CD4-positive, alpha-beta T cell treated with Interleukin-17A for 1 hour (primary cell): ENCODE measurements at regions not wholly inside any gene's neighbourhood (a gene's known extent, or its start where the extent isn't known, plus 50 kb on each side); places are given as distances from the start of the nearest gene placed in this dataset.

ENCODE experiments used
- DNase-seq: peaks from one replicate; pipeline ENCODE4 v3.0.0-alpha.2; 2020

GRCh38 chr17:77493238-77493820 is 352.6 kb downstream of the SEC14L1 start:
- DNase-seq, result no peak

DNA sequence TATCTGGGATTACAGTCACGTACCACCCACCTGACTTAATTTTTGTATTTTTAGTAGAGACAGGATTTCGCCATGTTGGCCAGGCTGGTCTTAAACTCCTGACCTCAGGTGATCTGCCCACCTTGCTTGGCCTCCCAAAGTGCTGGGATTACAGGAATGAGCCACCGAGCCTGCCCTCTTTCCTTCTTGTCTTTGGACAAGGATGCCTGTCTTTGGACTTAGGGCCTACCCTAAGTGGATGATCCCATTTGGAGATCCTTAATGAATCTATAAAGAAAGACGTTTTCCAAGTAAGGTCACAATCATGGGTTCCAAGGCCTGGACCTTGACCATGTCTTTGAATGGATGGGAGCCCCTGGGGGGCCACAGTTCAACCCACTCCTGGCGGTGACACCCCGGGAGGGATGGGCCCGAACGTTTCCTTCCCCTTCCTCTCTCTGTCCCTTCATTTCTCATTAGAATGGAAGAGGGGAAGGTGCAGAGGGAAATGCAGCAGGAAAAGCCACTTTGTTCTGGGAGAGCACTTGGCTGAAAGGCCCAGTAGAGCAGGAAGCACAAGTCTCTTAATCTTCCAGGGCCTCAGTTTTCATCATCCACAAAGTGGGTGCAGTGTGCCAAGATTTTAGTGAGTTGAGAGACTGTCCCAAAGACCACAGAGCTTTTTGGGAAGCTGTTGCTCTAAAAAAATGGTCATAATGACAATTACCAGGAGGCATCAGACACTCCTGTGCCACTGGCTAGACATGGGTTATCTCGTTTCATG is 353.3 kb downstream of the SEC14L1 start:
- no peak for DNase-seq

DNA sequence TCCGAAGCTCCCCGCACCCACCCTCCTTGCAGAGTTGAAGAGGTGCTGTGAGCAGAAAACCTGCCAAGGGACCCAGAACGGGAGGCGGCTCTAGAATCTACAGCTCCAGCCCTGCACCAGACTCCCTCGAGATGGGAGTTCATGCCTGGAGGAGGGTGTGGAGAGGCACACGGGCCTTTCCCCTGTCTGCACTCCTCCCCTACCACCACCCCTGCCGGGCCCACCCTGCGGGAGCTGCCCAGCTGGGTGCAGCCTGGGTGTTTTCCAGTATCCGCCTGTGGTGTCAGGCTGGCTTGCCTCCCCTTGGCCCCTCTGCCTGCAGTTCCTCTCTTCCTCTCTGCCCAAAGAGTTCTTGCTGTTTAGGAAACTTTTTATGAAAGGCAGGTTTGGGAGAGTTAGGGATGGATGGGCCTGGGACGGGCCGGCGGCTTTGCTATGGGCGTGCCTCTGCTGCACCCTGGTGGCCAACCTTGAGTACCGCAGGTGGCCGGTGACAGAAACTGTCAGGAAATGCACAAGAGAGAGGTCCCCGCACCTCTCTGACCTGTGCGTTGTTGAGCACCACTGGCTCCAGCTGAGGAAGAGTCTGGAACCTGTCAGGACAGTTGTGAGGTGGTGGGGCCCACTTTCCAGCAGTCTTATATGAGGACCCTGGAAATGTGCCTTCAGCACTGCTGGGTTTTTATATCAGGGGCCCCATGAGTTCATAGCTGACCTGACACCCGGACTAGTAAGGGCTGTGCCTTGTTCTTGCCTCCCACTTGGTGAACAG is 354.1 kb downstream of the SEC14L1 start:
- peak; percentile 78 for DNase-seq

GRCh38 chr17:77495575-77495974 is 354.8 kb downstream of the SEC14L1 start:
- no peak for DNase-seq

DNA sequence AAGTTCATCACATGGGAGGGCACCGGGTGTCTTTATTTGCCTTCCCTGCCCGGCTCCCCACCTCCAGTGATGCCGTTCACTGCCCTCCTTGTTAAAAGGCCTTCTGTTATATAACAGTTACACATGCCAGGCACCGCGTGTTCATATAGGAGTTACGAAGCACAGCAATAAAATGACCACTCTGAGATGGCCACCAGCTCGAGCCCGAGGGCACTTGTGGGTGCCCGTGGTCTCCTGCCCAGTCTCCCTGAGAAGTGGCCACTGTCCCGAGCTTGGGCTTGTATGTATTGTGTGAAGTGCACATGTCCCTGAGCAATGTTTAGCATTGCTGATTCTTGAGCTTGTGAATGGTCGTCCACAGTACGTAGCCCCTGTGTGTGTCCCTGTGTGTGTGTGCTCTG is 355.6 kb downstream of the SEC14L1 start:
- no peak for DNase-seq

GRCh38 chr17:77496831-77497577 is 356.2 kb downstream of the SEC14L1 start:
- DNase-seq, result no peak

GRCh38 chr17:77497578-77497934 is 356.8 kb downstream of the SEC14L1 start:
- no peak for DNase-seq

DNA sequence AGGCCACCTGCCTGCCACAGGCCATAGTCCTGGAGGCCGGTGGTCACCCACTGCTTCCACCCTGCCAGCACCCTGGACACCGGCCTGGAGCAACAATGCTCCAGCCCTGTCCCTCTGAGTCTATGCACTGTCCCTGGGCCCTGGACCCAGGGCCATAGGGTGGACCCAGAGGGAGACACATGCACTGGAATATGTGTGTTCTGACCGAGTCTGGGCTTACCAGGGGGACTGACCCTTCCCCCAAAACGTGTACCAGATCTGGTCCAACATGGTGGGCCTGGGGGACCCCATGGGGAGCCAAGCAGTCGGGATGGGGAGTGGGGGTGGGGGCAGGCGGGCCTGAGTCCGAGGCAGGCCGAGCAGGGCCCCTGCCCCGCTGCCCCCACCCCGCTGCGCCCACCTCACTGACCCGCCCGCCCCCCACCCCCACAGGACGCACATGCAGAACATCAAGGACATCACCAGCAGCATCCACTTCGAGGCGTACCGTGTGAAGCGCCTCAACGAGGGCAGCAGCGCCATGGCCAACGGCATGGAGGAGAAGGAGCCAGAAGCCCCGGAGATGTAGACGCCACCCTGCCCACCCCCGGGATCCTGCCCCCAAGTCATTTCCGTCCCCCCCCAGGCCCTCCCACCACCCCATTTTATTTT is 357.4 kb downstream of the SEC14L1 start:
- DNase-seq, result no peak

DNA sequence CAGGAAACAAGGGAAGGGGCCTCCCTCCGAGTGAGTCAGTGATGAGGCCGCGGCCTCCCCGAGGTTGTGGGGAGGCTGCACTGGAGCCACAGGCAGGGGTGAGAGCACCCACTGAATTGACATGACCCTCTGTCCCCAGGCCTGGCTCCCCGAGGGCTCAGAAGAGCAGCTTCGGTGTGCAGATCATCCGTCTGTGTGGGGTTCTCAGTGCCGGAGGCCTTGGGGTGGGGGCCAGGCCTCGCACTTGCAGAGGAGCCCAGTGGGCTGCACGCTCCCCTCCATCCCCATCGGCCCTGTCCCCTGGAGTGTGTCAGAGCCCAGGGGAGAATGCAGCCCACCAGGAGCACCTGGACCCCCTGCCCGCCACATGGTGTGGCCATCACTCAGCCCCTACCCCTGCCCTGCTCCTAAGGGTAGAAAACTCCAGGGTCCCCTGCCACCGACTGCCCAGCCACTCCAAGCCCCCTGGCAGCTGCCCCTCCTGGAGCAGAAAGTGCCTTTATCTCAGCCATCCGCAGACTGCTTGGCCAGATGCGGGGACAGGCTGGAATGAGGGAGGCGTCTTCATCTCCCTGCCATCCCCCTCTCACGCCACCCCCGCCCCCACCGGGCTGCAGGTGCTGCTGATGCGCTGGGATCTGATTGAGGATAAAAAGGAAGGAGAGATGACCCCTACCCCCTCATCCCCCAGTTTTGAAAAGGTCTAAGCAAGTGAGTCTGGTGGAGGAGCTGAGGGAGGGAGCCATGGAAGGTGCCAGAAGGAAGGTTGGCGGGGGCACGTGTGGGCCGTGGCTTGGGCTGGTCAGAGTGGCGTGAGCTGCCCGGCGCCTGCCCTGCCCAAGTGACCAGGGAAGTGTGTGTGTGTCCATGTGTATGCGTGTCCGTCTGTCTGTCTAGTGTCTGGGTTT is 358.3 kb downstream of the SEC14L1 start:
- DNase-seq, result no peak

DNA sequence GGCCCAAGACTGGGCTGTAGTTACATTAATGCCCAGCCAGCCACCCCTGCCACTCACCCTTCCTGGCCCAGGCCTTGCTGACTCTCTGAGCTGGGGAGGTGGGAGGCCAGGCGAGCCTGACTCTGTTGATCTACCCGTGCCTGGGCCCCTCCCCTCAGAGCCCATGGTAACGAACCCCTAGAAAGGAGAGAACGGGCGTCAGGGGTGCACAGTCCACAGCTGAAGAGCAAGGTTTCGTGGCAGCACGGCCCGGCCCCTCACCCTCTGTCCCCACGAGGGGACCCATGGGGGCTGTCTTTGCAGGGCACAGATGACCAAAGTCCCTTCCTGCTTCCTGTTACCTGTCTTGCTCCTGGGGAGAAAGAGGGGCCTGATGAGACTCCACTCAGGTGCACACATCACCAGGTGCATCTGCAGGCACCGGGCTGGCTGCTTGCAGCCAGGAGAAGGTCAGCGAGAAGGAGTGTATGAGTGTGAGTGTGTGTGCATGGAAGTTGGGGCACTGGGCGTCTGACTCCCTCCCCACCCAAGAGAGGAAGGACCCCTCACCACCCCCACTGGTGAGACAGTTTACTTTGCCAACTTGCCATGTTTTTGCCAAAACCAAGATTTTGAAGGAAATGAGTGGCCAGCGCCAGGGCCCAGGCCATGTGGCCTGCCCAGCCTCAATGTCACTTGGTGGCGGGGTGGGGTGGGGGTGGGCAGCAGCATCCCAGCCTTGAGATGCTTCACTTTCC is 359.1 kb downstream of the SEC14L1 start:
- DNase-seq, result no peak

DNA sequence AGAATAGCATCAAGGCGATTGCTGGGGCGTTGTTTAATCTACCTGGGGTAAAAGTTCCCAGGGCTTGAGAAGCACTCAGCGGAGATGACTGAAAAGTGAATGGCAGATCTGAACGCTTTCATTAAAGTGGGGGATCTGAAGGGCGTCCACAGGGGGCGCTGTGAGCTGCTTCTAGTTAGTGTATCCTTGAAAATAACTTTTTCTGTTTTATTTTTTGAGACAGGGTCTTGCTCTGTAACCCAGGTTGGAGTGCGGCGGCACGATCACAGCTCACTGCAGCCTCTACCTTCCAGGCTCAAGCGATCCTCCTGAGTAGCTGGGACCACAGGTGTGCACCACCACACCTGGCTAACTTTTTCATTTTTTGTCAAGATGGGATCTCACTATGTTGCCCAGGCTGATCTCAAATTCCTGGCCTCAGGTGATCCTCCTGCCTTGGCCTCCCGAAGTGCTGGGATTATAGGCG is 360.4 kb downstream of the SEC14L1 start:
- no peak for DNase-seq

GRCh38 chr17:77501751-77502625 is 361.2 kb downstream of the SEC14L1 start:
- DNase-seq, result no peak

DNA sequence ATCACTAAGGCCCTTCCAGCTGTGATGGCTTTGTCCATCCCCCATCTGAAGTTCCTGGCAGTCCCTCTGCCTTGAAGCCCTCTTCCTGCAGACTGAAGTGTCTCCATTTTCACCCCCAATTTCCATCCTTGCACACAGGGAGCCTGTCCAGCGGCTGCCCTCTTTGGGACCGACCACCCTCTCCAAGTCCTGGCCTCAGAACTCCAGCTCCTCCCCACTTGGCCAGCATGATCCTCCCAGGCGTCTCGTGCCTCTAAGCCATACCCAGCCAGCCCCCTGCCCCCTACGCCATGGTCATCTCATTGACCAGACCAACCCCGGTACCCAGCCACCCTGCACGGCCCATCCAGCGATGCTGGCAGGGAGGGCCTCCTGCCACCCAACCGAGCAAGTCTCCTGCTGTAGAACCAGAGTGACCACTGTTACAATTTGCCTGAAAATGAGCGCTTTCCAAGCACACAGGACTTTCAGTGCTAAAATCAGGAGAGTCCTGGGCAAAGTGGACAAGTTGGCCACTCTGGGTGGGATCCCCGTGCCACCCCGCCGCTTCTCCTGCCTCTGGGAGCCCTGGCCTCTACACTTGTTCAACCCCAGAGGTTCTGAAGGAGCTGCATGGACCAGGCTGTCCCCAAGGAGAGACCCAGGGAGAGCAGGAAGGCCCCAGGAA is 362.0 kb downstream of the SEC14L1 start:
- no peak for DNase-seq

DNA sequence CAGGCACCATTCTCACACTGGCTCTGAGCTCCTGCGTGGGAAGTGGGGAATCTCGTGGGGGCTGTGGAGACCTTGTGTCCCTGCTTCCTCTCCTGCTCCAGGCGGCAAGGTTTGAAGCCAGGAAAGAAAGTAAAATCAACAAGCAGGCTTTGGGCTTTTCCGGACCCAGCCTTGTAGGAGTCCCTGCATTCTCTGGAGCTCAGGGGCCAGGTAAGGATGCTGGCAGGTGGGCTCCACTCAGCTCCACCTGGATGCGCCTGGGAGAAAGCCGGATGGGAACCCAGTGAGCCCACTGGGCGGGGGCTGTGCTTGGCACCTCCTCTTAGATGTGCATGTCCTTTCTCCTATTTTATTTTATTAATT is 362.5 kb downstream of the SEC14L1 start:
- no peak for DNase-seq

GRCh38 chr17:77503916-77504651 is 363.3 kb downstream of the SEC14L1 start:
- DNase-seq, result no peak

DNA sequence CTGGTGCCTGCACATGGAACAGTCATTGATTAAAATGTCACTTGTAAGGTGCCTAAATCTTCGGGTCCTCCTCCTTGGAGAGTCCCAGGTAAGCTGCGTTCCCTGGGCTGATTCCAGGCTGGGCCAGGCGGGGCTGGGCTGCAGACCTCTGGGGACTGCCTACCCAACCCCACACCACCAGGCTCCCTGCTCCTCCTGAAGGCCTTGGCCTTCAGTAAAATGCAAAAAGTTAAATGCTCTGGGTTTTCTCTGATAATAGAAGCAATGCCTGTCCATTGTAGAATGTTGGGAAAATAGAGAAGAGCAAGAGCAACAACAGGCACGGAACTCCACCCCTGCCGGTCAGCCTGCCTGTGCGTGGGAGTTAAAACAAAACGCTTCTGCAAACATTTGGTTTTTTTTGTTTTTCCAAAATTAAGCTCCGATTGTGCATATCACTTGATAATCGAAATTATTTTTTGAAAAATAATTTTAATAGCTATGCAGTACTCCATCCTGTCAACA is 363.9 kb downstream of the SEC14L1 start:
- DNase-seq, result no peak

DNA sequence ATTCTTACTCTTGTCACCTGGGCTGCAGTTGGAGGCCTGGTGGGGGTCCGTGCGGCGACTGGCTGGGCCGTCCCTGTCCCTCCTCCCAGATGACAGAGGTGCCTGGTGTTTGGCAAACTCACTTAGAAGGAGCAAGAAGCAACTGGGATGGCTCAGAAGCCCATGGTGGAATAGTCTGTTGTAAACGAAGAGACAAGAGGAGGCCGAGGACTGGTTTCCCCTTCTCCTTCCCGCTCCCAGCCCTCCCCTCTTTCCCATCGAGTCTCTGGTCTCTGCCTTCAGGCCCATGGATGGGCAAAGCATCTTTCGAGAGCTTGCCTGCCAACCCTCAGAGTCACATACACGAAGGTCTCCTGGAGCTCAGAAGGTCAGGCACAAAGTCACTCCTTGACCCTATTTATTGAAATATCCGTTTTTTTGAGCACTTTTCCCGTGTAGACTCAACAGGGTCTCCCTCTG is 364.4 kb downstream of the SEC14L1 start:
- DNase-seq, result no peak

- DNase-seq, result no peak
Measured at GRCh38 chr17:77506371-77506991, 365.7 kb downstream of the SEC14L1 start.
